GM18870 (cell line): ENCODE measurements at regions not wholly inside any gene's neighbourhood (a gene's known extent, or its start where the extent isn't known, plus 50 kb on each side); places are given as distances from the start of the nearest gene placed in this dataset.
"Not testable (repeated sequence)": the region's sequence is repeated elsewhere in the genome, so short reads cannot be mapped to it uniquely, and the experiment has no call there.

ENCODE experiments used
- ATAC-seq: cut with Tn5 transposase; IDR thresholded peaks from one replicate; pipeline ENCODE4 v1.9.1; 2021; ENCODE audit warnings: moderate library complexity; ENCODE audit not compliant: unreplicated experiment

- ATAC-seq, result no peak
Measured at GRCh38 chr5:93359296-93359959, 221.6 kb downstream of the NR2F1-AS1 start.

- ATAC-seq, result no peak
Measured at GRCh38 chr5:93358176-93358575, 222.8 kb downstream of the NR2F1-AS1 start.

GRCh38 chr5:93357686-93358085 is 223.3 kb downstream of the NR2F1-AS1 start:
- ATAC-seq, result no peak

GRCh38 chr5:93355691-93356090 is 225.3 kb downstream of the NR2F1-AS1 start:
- ATAC-seq, result no peak

GRCh38 chr5:93352186-93352585 is 228.8 kb downstream of the NR2F1-AS1 start:
- ATAC-seq, result no peak

GRCh38 chr5:93349613-93350012 is 231.4 kb downstream of the NR2F1-AS1 start:
- ATAC-seq, result no peak

- ATAC-seq, result no peak
Measured at GRCh38 chr5:93348231-93348630, 232.8 kb downstream of the NR2F1-AS1 start.

GRCh38 chr5:93346850-93347249 is 234.2 kb downstream of the NR2F1-AS1 start:
- ATAC-seq, result not testable (repeated sequence)

GRCh38 chr5:93346301-93346700 is 234.7 kb downstream of the NR2F1-AS1 start:
- no peak for ATAC-seq

- peak; percentile 44 for ATAC-seq
Measured at GRCh38 chr5:93343570-93343969, 237.4 kb downstream of the NR2F1-AS1 start.

- peak; percentile 75 for ATAC-seq
Measured at GRCh38 chr5:93342563-93343061, 238.4 kb downstream of the NR2F1-AS1 start.

GRCh38 chr5:93340881-93341280 is 240.1 kb downstream of the NR2F1-AS1 start:
- ATAC-seq, result no peak

GRCh38 chr5:93337138-93337537 is 243.9 kb downstream of the NR2F1-AS1 start:
- ATAC-seq, result no peak

GRCh38 chr5:93336330-93337110 is 244.5 kb downstream of the NR2F1-AS1 start:
- no peak for ATAC-seq

- ATAC-seq, result no peak
Measured at GRCh38 chr5:93331863-93332262, 249.2 kb downstream of the NR2F1-AS1 start.

- ATAC-seq, result no peak
Measured at GRCh38 chr5:93331241-93331640, 249.8 kb downstream of the NR2F1-AS1 start.

- ATAC-seq, result no peak
Measured at GRCh38 chr5:93330506-93330905, 250.5 kb downstream of the NR2F1-AS1 start.

- ATAC-seq, result no peak
Measured at GRCh38 chr5:93329756-93330155, 251.3 kb downstream of the NR2F1-AS1 start.

GRCh38 chr5:93328833-93329232 is 252.2 kb downstream of the NR2F1-AS1 start:
- no peak for ATAC-seq

GRCh38 chr5:93327605-93328004 is 253.4 kb downstream of the NR2F1-AS1 start:
- ATAC-seq, result no peak

GRCh38 chr5:93325946-93326345 is 255.1 kb downstream of the NR2F1-AS1 start:
- ATAC-seq, result no peak
